GM19238 (cell line): ENCODE measurements at regions not wholly inside any gene's neighbourhood (a gene's known extent, or its start where the extent isn't known, plus 50 kb on each side); places are given as distances from the start of the nearest gene placed in this dataset.

Experiments used
- DNase-seq: peaks from one replicate; pipeline ENCODE4 v3.0.0; 2011; ENCODE audit warnings: low spot score; ENCODE audit not compliant: insufficient read length

GRCh38 chr10:31081937-31082840 lies 50.5 kb upstream of the ZNF438 start:
- no peak for DNase-seq

- no peak for DNase-seq
Measured at GRCh38 chr10:31083765-31084184, 52.1 kb upstream of the ZNF438 start.

- no peak for DNase-seq
Measured at GRCh38 chr10:31087011-31087410, 55.3 kb upstream of the ZNF438 start.

DNA sequence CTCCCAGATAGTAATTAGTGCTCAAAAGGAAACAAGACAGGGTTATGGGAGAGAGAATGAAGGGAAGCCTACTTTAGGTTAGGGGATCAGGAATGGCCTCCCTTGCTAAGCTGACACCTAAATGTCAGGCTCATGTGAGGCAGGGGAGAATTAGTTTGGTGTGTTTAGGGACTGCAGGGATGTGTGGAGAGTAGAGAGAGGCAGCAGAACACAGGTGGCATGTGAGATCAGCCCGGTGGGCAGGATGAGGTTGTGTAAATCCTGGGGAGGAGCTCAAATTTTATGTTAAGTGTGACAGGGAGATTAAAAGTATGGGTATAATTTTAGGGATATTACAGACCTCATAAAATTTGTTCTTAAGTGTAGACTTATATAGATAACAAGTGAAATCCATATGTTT lies 56.2 kb upstream of the ZNF438 start:
- DNase-seq = no peak

GRCh38 chr10:31090894-31091607 lies 59.4 kb upstream of the ZNF438 start:
- DNase-seq = no peak

DNA sequence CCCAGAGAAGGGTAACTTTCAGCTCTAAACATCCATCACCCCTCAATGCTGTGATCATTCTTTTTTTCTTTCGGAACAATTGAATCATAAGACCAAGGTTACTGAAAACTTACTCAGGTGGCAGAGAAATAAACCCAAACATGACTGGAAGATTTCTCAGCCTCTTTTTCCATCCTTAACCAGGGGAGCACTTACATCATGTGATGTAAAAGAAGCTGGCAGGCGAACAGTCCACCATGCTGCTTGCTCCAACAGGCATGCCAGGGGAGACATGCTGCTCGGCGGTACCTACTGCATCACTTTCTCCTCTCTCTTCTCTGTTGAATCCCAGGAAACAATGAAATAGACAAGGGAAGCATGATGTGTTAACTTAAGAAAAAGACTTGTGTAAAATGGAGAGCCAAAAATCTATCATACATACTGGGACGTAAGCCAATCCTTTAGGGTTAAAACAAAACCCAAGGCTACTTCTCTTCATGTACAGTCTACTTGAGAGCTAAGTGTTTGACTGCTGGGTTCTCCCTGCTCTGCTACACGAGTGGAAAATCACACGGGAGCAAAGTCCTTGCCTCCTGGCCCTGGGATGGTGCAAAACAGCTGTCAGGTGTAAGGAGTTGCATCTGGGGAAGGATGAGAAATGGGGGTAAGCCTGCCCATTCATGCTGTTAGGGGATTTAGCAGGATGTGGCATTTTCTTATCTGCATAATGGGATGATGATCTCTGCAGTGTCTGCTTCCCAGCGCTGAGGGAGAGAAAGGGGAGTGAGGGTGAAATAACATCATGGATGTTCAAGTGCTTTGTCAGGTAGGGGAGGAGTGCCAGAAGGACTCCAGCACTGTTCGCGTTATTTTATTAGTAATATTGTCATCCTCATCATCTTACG lies 64.3 kb upstream of the ZNF438 start:
- DNase-seq = no peak

DNA sequence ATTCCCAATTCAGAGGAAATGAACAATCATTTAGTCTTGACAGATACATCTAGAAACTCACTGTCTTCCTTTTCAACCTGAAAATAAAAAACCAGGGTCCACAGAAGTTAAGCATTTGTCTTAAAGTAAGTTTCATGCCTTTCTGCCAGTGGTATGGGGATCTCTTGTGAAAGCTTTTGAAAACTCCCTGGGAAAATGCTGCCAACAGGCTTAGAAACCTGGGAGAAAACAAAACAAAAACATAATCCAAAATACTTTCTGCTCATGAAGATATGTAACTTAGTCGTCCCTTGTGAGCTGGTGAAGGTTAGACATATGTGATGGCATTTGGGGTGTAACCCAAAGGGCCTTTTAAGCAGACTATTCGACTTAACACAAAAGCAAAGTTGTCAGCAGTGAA lies 66.4 kb upstream of the ZNF438 start:
- DNase-seq = no peak

GRCh38 chr10:31099094-31099493 lies 67.4 kb upstream of the ZNF438 start:
- DNase-seq = no peak

DNA sequence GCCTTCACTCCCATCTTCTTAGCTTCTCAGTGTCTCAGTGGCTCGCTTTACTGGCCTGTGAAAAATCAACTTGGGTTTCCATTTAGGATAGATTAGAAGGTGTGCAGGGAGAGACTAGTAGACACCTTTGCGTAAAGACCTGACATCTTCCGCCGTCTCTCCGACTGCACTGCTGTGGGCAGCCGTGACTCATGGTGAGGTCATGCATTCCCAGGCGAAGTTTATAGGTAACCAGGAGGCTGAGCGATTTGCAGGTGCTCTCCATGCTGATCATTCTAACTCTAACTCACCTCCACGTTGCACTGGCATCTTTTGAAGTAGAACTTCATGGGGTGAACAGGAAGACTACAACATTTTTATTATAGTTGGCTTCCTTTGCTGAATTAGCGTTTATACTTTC lies 68.0 kb upstream of the ZNF438 start:
- DNase-seq = no peak

- no peak for DNase-seq
Measured at GRCh38 chr10:31100115-31100601, 68.5 kb upstream of the ZNF438 start.

- no peak for DNase-seq
Measured at GRCh38 chr10:31100662-31101061, 69.0 kb upstream of the ZNF438 start.

DNA sequence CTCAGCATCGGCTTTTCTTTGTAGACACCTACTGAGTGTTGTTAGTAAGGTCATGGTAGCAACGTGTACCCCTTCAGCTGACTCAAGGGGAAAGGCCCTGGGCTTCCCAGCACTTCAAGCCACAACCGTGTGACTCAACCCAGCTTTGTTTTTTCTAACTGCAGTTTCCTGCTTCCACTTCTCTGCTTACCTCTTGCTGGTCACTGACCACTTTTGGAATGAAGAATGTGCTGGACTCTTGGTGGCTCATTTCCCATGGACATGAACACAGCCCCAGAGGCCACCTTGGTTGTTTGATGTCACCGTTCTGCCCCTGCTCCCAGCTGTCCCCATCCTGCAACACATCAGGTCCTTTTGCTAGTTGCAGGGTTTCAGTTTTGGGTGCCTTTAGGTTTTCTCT lies 69.5 kb upstream of the ZNF438 start:
- no peak for DNase-seq

GRCh38 chr10:31102421-31102820 lies 70.8 kb upstream of the ZNF438 start:
- DNase-seq = no peak

DNA sequence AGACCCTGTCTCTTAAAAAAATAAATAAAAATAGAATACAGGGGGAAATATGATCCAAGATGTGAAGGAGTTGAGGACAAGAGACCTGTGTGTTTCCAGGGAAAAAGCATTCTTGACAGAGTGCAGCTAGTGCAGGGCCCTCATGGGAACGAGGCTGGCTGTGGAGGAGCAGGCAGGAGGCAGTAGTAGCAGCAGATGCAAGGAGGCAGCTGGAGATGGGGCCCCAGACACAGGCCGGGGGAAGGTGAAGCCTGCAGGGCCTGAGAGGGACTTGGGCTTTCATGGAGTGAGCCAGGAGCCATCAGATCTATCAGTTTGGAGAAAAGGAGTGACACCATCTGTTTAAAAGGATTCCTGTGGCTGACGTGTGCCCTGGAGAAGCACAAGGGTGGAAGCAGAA lies 71.4 kb upstream of the ZNF438 start:
- DNase-seq = no peak

- DNase-seq = no peak
Measured at GRCh38 chr10:31112961-31113360, 81.3 kb upstream of the ZNF438 start.

- DNase-seq = no peak
Measured at GRCh38 chr10:31116226-31116625, 84.6 kb upstream of the ZNF438 start.

DNA sequence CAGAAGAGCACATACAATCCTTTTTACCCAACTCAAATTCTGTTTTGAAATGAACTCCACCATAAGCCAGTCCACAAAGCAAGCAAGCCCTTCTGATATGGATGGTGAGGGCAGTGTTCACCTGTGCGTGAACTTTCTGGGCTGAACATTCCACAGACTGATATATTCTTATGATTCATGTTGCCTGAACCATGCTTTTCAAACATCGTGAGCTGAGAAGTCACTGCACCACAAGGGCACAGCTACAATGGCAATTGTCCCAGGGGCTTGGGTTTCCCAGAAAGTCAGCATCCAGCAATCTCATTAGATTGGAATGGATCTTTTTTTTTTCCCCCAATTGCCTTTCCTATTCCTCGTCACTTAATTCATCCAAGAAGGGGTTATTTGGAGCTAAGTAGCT lies 86.9 kb upstream of the ZNF438 start:
- DNase-seq = no peak

DNA sequence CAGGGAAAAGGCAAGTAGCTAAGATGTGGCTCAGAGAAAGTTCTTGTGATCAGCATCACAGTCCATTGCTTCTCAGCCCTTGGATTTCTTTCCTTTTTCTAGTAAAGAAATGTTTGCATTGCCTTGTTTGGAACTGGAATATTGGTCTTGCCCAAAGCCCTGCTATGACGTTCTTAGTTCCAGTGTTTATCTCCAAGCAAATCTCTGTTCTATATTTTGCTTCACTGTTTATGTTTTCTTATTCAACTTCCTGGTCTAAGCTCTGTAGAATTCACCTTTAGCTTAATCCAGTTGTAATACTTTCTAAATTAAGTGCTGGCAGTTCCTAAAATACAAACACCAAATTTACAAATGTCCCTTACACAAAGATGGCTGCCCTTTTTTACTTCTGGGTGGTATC lies 88.7 kb upstream of the ZNF438 start:
- DNase-seq = no peak

GRCh38 chr10:31120961-31121685 lies 89.5 kb upstream of the ZNF438 start:
- no peak for DNase-seq

DNA sequence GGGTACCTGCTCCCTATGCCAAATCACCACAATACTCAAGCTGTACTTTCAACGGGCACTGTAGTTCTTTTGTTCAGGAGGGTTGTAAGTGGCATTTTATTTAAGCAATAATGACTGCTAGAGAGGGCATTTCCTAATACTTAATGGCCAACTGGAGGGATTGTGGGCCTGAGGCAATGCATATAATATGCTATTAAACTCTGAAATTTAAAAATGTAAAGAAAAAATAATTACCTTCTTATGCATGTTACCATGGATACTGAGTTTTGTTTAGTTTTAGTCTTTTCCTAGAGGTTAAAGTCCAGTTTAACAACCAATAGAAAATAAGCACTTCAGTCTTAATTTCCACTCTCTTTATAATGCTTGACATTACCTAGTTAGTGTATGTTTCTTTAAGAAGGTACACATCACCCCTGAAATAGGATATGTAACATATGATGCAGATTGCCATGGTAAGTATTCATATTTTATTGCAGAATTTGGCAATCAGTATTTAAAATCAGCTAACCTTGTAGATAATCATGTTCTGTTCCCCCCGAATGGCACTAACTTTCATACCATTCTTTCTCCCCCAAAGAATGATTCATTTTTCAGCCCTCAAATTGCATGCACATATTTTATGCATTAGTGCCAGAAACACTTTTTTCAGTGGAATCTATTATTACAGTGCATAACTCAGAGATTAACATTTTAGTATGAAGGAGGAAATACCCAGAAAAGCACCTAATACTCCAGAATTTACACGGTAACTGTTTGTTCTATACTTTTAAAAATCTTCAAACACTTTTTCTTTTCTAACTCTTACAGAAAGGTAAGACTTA lies 90.3 kb upstream of the ZNF438 start:
- no peak for DNase-seq
